T-helper 2 cell treated with Interferon-gamma antibody and Interleukin-4, amounts not matched to agents 5 μg/mL and 100 μg/mL, for 36 hours (primary cell): ENCODE measurements at regions not wholly inside any gene's neighbourhood (a gene's known extent, or its start where the extent isn't known, plus 50 kb on each side); places are given as distances from the start of the nearest gene placed in this dataset.

ENCODE experiments used
- DNase-seq: peaks from one replicate; pipeline ENCODE4 v3.0.0; 2021; ENCODE audit warnings: low spot score
- H3K27ac Mint-ChIP-seq: one replicate; pipeline ENCODE4 v1.8.0; 2021; ENCODE audit warnings: mild to moderate bottlenecking, mixed read lengths
- H3K27me3 Mint-ChIP-seq: one replicate; pipeline ENCODE4 v1.8.0; 2021; ENCODE audit warnings: low read depth, mixed read lengths
- H3K36me3 Mint-ChIP-seq: one replicate; pipeline ENCODE4 v1.8.0; 2021; ENCODE audit warnings: low read depth, mixed read lengths
- H3K4me1 Mint-ChIP-seq: one replicate; pipeline ENCODE4 v1.8.0; 2021; ENCODE audit warnings: low read depth, mixed read lengths
- H3K4me3 Mint-ChIP-seq: one replicate; pipeline ENCODE4 v1.8.0; 2022; ENCODE audit warnings: mild to moderate bottlenecking, moderate library complexity, mixed read lengths
- H3K9me3 Mint-ChIP-seq: one replicate; pipeline ENCODE4 v1.8.0; 2021; ENCODE audit warnings: mixed read lengths

- no peak for DNase-seq
- H3K27ac Mint-ChIP-seq = no peak overlapping the region
- peaks cover 3% of the 10 kb centered on the region for H3K27me3 Mint-ChIP-seq
- H3K36me3 Mint-ChIP-seq = no peaks in the 10 kb centered on the region
- no peaks in the 10 kb centered on the region for H3K9me3 Mint-ChIP-seq
- H3K4me1 Mint-ChIP-seq = no peaks in the 10 kb centered on the region
- no peak overlapping the region for H3K4me3 Mint-ChIP-seq
These were observed 102.1 kb upstream of the MGMT start for GRCh38 chr10:129364949-129365348.

- H3K36me3 Mint-ChIP-seq = no peaks in the 10 kb centered on the region
- DNase-seq = no peak
- no peaks in the 10 kb centered on the region for H3K9me3 Mint-ChIP-seq
- no peak overlapping the region for H3K27ac Mint-ChIP-seq
- peaks cover 7% of the 10 kb centered on the region for H3K27me3 Mint-ChIP-seq
- H3K4me3 Mint-ChIP-seq = no peak overlapping the region
- H3K4me1 Mint-ChIP-seq = no peaks in the 10 kb centered on the region
These were observed 101.2 kb upstream of the MGMT start for GRCh38 chr10:129365767-129366402.

- H3K27me3 Mint-ChIP-seq = peaks cover 10% of the 10 kb centered on the region
- H3K4me3 Mint-ChIP-seq = no peak overlapping the region
- H3K27ac Mint-ChIP-seq = no peak overlapping the region
- H3K4me1 Mint-ChIP-seq = no peaks in the 10 kb centered on the region
- no peaks in the 10 kb centered on the region for H3K36me3 Mint-ChIP-seq
- H3K9me3 Mint-ChIP-seq = no peaks in the 10 kb centered on the region
- DNase-seq = no peak
These were observed 100.6 kb upstream of the MGMT start for GRCh38 chr10:129366450-129366849.

GRCh38 chr10:129369566-129369965 is 97.5 kb upstream of the MGMT start:
- no peak for DNase-seq
- H3K27me3 Mint-ChIP-seq = peaks cover 26% of the 10 kb centered on the region
- no peak overlapping the region for H3K4me3 Mint-ChIP-seq
- H3K27ac Mint-ChIP-seq = no peak overlapping the region
- no peaks in the 10 kb centered on the region for H3K36me3 Mint-ChIP-seq
- H3K4me1 Mint-ChIP-seq = no peaks in the 10 kb centered on the region
- no peaks in the 10 kb centered on the region for H3K9me3 Mint-ChIP-seq

GRCh38 chr10:129371541-129371940 is 95.5 kb upstream of the MGMT start:
- H3K4me1 Mint-ChIP-seq = no peaks in the 10 kb centered on the region
- peaks cover 26% of the 10 kb centered on the region for H3K27me3 Mint-ChIP-seq
- DNase-seq = no peak
- no peaks in the 10 kb centered on the region for H3K9me3 Mint-ChIP-seq
- no peak overlapping the region for H3K27ac Mint-ChIP-seq
- no peaks in the 10 kb centered on the region for H3K36me3 Mint-ChIP-seq
- no peak overlapping the region for H3K4me3 Mint-ChIP-seq

GRCh38 chr10:129372172-129372571 is 94.9 kb upstream of the MGMT start:
- no peaks in the 10 kb centered on the region for H3K36me3 Mint-ChIP-seq
- H3K9me3 Mint-ChIP-seq = no peaks in the 10 kb centered on the region
- no peak for DNase-seq

GRCh38 chr10:129373231-129373630 is 93.8 kb upstream of the MGMT start:
- Mint-ChIP-seq H3K27me3 (peaks cover 26% of the 10 kb centered on the region), H3K4me3 (no peak overlapping the region), H3K4me1 (no peaks in the 10 kb centered on the region), H3K9me3 (no peaks in the 10 kb centered on the region), H3K36me3 (no peaks in the 10 kb centered on the region), H3K27ac (no peak overlapping the region)
- no peak for DNase-seq

More at GRCh38 chr10:129372172-129372571, 94.9 kb upstream of the MGMT start:
- Mint-ChIP-seq H3K27ac (no peak overlapping the region), H3K27me3 (peaks cover 26% of the 10 kb centered on the region), H3K4me1 (no peaks in the 10 kb centered on the region), H3K4me3 (no peak overlapping the region)

- Mint-ChIP-seq H3K4me1 (no peaks in the 10 kb centered on the region), H3K4me3 (no peak overlapping the region), H3K27me3 (peaks cover 26% of the 10 kb centered on the region), H3K9me3 (no peaks in the 10 kb centered on the region), H3K36me3 (no peaks in the 10 kb centered on the region), H3K27ac (no peak overlapping the region)
- no peak for DNase-seq
These were observed 93.3 kb upstream of the MGMT start for GRCh38 chr10:129373718-129374117.

GRCh38 chr10:129375171-129375570 is 91.9 kb upstream of the MGMT start:
- Mint-ChIP-seq H3K36me3 (no peaks in the 10 kb centered on the region), H3K4me1 (no peaks in the 10 kb centered on the region), H3K27me3 (peaks cover 21% of the 10 kb centered on the region), H3K4me3 (no peak overlapping the region), H3K27ac (no peak overlapping the region), H3K9me3 (no peaks in the 10 kb centered on the region)
- DNase-seq = no peak

- Mint-ChIP-seq H3K4me3 (no peak overlapping the region), H3K9me3 (no peaks in the 10 kb centered on the region), H3K27me3 (peaks cover 19% of the 10 kb centered on the region), H3K36me3 (no peaks in the 10 kb centered on the region), H3K27ac (no peak overlapping the region), H3K4me1 (no peaks in the 10 kb centered on the region)
- DNase-seq = no peak
These were observed 91.1 kb upstream of the MGMT start for GRCh38 chr10:129375912-129376311.

- Mint-ChIP-seq H3K4me3 (no peak overlapping the region), H3K27me3 (no peaks in the 10 kb centered on the region), H3K36me3 (no peaks in the 10 kb centered on the region), H3K27ac (no peak overlapping the region), H3K4me1 (no peaks in the 10 kb centered on the region), H3K9me3 (no peaks in the 10 kb centered on the region)
- no peak for DNase-seq
These were observed 86.8 kb upstream of the MGMT start for GRCh38 chr10:129380279-129380678.

- no peak overlapping the region for H3K4me3 Mint-ChIP-seq
- H3K27ac Mint-ChIP-seq = no peak overlapping the region
- peaks cover 2% of the 10 kb centered on the region for H3K27me3 Mint-ChIP-seq
- no peaks in the 10 kb centered on the region for H3K9me3 Mint-ChIP-seq
- no peaks in the 10 kb centered on the region for H3K36me3 Mint-ChIP-seq
- no peak for DNase-seq
- no peaks in the 10 kb centered on the region for H3K4me1 Mint-ChIP-seq
These were observed 85.3 kb upstream of the MGMT start for GRCh38 chr10:129381741-129382140.

- H3K4me3 Mint-ChIP-seq = no peak overlapping the region
- no peak overlapping the region for H3K27ac Mint-ChIP-seq
- H3K4me1 Mint-ChIP-seq = no peaks in the 10 kb centered on the region
- no peaks in the 10 kb centered on the region for H3K9me3 Mint-ChIP-seq
- DNase-seq = no peak
- no peaks in the 10 kb centered on the region for H3K36me3 Mint-ChIP-seq
- peaks cover 2% of the 10 kb centered on the region for H3K27me3 Mint-ChIP-seq
These were observed 84.6 kb upstream of the MGMT start for GRCh38 chr10:129382401-129382800.

GRCh38 chr10:129383651-129384050 is 83.4 kb upstream of the MGMT start:
- Mint-ChIP-seq H3K27ac (no peak overlapping the region), H3K27me3 (peaks cover 2% of the 10 kb centered on the region), H3K9me3 (no peaks in the 10 kb centered on the region), H3K4me1 (no peaks in the 10 kb centered on the region), H3K36me3 (no peaks in the 10 kb centered on the region), H3K4me3 (no peak overlapping the region)
- DNase-seq = no peak

GRCh38 chr10:129385600-129385999 is 81.4 kb upstream of the MGMT start:
- no peaks in the 10 kb centered on the region for H3K36me3 Mint-ChIP-seq
- H3K4me1 Mint-ChIP-seq = no peaks in the 10 kb centered on the region
- peaks cover 2% of the 10 kb centered on the region for H3K27me3 Mint-ChIP-seq
- H3K4me3 Mint-ChIP-seq = no peak overlapping the region
- DNase-seq = no peak
- H3K27ac Mint-ChIP-seq = no peak overlapping the region
- no peaks in the 10 kb centered on the region for H3K9me3 Mint-ChIP-seq
